ENCODE measurements at regions not wholly inside any gene's neighbourhood (a gene's known extent, or its start where the extent isn't known, plus 50 kb on each side); places are given as distances from the start of the nearest gene placed in this dataset.
"Not testable (repeated sequence)": the region's sequence is repeated elsewhere in the genome, so short reads cannot be mapped to it uniquely, and the experiment has no call there.

GRCh38 chr10:106278383-106278782 is 886.1 kb downstream of the SORCS1 start:
- H3F3A ChIP-seq (ENCODE audit: control insufficient read depth, insufficient read depth), result no peaks in the 10 kb centered on the region

GRCh38 chr10:106271237-106271636 is 893.3 kb downstream of the SORCS1 start:
- Histone ChIP-seq H3F3A (ENCODE audit: control insufficient read depth, insufficient read depth) (no peaks in the 10 kb centered on the region), H3K27ac (ENCODE audit: low read depth, low read length) (no peak overlapping the region), H3K9me3 (ENCODE audit: control insufficient read depth, insufficient read depth, low read length) (no peaks in the 10 kb centered on the region), H3K27me3 (ENCODE audit: control insufficient read depth, low read length) (no peaks in the 10 kb centered on the region), H3K36me3 (ENCODE audit: control insufficient read depth, low read length) (no peaks in the 10 kb centered on the region), H3K4me1 (ENCODE audit: control insufficient read depth, low read length) (no peaks in the 10 kb centered on the region), H3K9me2 (replicated peaks; ENCODE audit: control insufficient read depth, low read length) (no peaks in the 10 kb centered on the region), H3K4me3 (ENCODE audit: low read length) (no peak overlapping the region), H3K79me2 (ENCODE audit: control insufficient read depth, low read length) (no peaks in the 10 kb centered on the region), H4K20me1 (ENCODE audit: control insufficient read depth, insufficient read depth, low read depth, low read length) (no peaks in the 10 kb centered on the region), H3K4me2 (ENCODE audit: low read length) (no peak overlapping the region)
- TF ChIP-seq EZH2phosphoT487 (IDR thresholded peaks at IDR 0.05; ENCODE audit: borderline replicate concordance, low read length) (no peak), CTCF (IDR thresholded peaks at IDR 0.05; ENCODE audit: low read depth, low read length, poor library complexity, severe bottlenecking) (peak; percentile 50)

More at GRCh38 chr10:106278383-106278782, 886.1 kb downstream of the SORCS1 start:
- Histone ChIP-seq H3K4me3 (ENCODE audit: low read length) (no peak overlapping the region), H4K20me1 (ENCODE audit: control insufficient read depth, insufficient read depth, low read depth, low read length) (no peaks in the 10 kb centered on the region), H3K36me3 (ENCODE audit: control insufficient read depth, low read length) (no peaks in the 10 kb centered on the region), H3K4me2 (ENCODE audit: low read length) (no peak overlapping the region), H3K27me3 (ENCODE audit: control insufficient read depth, low read length) (no peaks in the 10 kb centered on the region), H3K4me1 (ENCODE audit: control insufficient read depth, low read length) (no peaks in the 10 kb centered on the region; the same call in 1 of the 2 replicates), H3K79me2 (ENCODE audit: control insufficient read depth, low read length) (no peaks in the 10 kb centered on the region), H3K27ac (ENCODE audit: low read depth, low read length) (no peak overlapping the region), H3K9me2 (replicated peaks; ENCODE audit: control insufficient read depth, low read length) (no peaks in the 10 kb centered on the region), H3K9me3 (ENCODE audit: control insufficient read depth, insufficient read depth, low read length) (no peaks in the 10 kb centered on the region)
- TF ChIP-seq EZH2phosphoT487 (IDR thresholded peaks at IDR 0.05; ENCODE audit: borderline replicate concordance, low read length) (no peak), CTCF (IDR thresholded peaks at IDR 0.05; ENCODE audit: low read depth, low read length, poor library complexity, severe bottlenecking) (no peak)

DNA sequence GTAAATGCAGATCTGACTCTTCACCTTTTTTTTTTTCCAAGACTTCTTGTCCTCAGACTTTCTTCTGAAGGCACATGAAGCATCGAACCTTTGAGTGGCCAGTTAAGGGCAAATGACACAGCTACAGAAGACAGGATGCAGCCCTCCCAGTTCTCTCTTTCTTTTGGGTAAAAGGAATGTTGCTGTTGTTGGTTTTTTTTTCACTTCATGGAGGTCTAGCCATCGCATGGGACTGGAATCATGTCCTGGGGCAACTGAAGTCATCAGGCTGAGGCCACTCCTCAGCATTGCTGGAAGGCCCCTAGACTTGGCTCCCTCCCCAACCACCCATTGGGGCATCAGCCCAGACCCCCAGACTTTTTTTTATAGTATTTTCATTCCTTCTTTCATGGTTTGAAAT is 896.5 kb downstream of the SORCS1 start:
- Histone ChIP-seq H4K20me1 (ENCODE audit: control insufficient read depth, insufficient read depth, low read depth, low read length) (no peaks in the 10 kb centered on the region), H3K4me3 (ENCODE audit: low read length) (no peak overlapping the region), H3K9me3 (ENCODE audit: control insufficient read depth, insufficient read depth, low read length) (no peaks in the 10 kb centered on the region), H3K4me2 (ENCODE audit: low read length) (no peak overlapping the region), H3K9me2 (replicated peaks; ENCODE audit: control insufficient read depth, low read length) (no peaks in the 10 kb centered on the region), H3F3A (ENCODE audit: control insufficient read depth, insufficient read depth) (no peaks in the 10 kb centered on the region), H3K4me1 (ENCODE audit: control insufficient read depth, low read length) (no peaks in the 10 kb centered on the region), H3K27ac (ENCODE audit: low read depth, low read length) (no peak overlapping the region), H3K27me3 (ENCODE audit: control insufficient read depth, low read length) (no peaks in the 10 kb centered on the region), H3K36me3 (ENCODE audit: control insufficient read depth, low read length) (no peaks in the 10 kb centered on the region), H3K79me2 (ENCODE audit: control insufficient read depth, low read length) (no peaks in the 10 kb centered on the region)
- TF ChIP-seq EZH2phosphoT487 (IDR thresholded peaks at IDR 0.05; ENCODE audit: borderline replicate concordance, low read length) (no peak), CTCF (IDR thresholded peaks at IDR 0.05; ENCODE audit: low read depth, low read length, poor library complexity, severe bottlenecking) (no peak)

DNA sequence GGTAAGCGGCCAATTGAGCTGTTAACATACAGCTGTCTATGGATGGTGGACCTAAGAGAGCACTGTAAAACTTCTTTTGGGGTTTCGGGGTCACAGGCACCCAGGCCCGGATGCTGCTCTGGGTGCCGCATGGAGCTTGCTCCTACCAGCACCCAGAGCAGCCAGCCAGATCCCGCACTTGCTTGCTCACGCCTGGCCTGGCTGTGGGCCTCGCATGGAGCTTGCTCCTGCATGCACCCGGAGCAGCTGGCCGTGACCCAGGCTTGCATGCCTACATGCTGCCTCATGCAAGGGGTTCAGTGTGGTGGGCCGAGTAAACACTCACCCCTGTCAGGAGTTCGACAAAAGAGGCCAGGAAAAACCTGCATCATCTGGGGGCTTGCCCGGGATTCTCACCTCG is 896.9 kb downstream of the SORCS1 start:
- Histone ChIP-seq H3K79me2 (ENCODE audit: control insufficient read depth, low read length) (no peaks in the 10 kb centered on the region), H3F3A (ENCODE audit: control insufficient read depth, insufficient read depth) (no peaks in the 10 kb centered on the region), H3K4me1 (ENCODE audit: control insufficient read depth, low read length) (no peaks in the 10 kb centered on the region), H3K9me3 (ENCODE audit: control insufficient read depth, insufficient read depth, low read length) (no peaks in the 10 kb centered on the region), H3K27ac (ENCODE audit: low read depth, low read length) (no peak overlapping the region), H3K4me2 (ENCODE audit: low read length) (no peak overlapping the region), H4K20me1 (ENCODE audit: control insufficient read depth, insufficient read depth, low read depth, low read length) (no peaks in the 10 kb centered on the region), H3K36me3 (ENCODE audit: control insufficient read depth, low read length) (no peaks in the 10 kb centered on the region), H3K27me3 (ENCODE audit: control insufficient read depth, low read length) (no peaks in the 10 kb centered on the region), H3K4me3 (ENCODE audit: low read length) (no peak overlapping the region), H3K9me2 (replicated peaks; ENCODE audit: control insufficient read depth, low read length) (no peaks in the 10 kb centered on the region)
- TF ChIP-seq EZH2phosphoT487 (IDR thresholded peaks at IDR 0.05; ENCODE audit: borderline replicate concordance, low read length), result no peak
- no peak for TF ChIP-seq CTCF (IDR thresholded peaks at IDR 0.05; ENCODE audit: low read depth, low read length, poor library complexity, severe bottlenecking)

GRCh38 chr10:106257432-106257831 is 907.1 kb downstream of the SORCS1 start:
- not testable (repeated sequence) for H3F3A ChIP-seq (ENCODE audit: control insufficient read depth, insufficient read depth); H3K4me3 ChIP-seq (ENCODE audit: low read length); H3K27ac ChIP-seq (ENCODE audit: low read depth, low read length); H3K9me2 ChIP-seq (replicated peaks; ENCODE audit: control insufficient read depth, low read length); H3K9me3 ChIP-seq (ENCODE audit: control insufficient read depth, insufficient read depth, low read length); H3K4me1 ChIP-seq (ENCODE audit: control insufficient read depth, low read length); H3K27me3 ChIP-seq (ENCODE audit: control insufficient read depth, low read length); H3K36me3 ChIP-seq (ENCODE audit: control insufficient read depth, low read length); H4K20me1 ChIP-seq (ENCODE audit: control insufficient read depth, insufficient read depth, low read depth, low read length); H3K4me2 ChIP-seq (ENCODE audit: low read length); H3K79me2 ChIP-seq (ENCODE audit: control insufficient read depth, low read length)
